HG03135 (cell line): ENCODE measurements at regions not wholly inside any gene's neighbourhood (a gene's known extent, or its start where the extent isn't known, plus 50 kb on each side); places are given as distances from the start of the nearest gene placed in this dataset.

ENCODE experiments used
- ATAC-seq: cut with Tn5 transposase; IDR thresholded peaks from one replicate; pipeline ENCODE4 v1.9.1; 2021; ENCODE audit warnings: mild to moderate bottlenecking, moderate library complexity; ENCODE audit not compliant: unreplicated experiment

- no peak for ATAC-seq
Observed at GRCh38 chr16:87185983-87186382, 131.2 kb downstream of the C16orf95 start.

GRCh38 chr16:87186446-87186845, 130.7 kb downstream of the C16orf95 start:
- no peak for ATAC-seq

- no peak for ATAC-seq
Observed at GRCh38 chr16:87186876-87187533, 130.2 kb downstream of the C16orf95 start.

DNA sequence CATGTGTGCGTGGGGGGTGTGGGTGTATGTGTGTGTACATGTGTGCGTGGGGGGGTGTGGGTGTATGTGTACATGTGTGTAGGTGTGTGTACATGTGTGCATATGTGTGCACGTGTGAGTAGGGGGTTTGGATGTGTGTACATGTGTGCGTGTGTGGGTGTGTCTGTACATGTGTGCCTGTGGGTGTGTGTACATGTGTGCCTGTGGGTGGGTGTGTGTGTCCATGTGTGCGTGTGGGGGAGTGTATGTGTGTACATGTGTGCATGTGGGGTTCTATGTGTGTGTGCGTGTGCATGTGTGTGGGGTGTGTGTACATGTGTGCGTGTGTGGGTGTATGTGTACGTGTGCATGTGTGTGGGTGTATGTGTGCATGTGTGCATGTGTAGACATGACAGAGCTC, 129.1 kb downstream of the C16orf95 start:
- no peak for ATAC-seq

DNA sequence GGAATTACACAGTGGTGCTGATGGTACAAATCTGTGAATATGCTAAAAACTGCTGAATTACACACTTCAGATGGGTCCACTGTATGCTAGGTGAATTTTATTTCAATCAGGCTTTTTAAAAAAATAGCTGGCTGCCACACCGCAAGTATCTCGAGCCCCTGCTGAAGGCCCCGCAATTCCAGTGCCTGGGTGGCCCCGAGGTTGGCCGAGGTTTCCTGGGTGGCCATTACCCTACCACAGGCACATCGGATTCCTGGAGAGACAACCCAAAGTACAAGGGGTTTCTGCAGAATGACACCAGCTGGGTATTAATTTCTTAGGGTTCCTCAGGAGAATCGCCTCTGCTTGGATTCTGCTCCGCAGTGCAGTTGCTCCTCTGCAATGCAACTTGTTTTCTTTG, 127.8 kb downstream of the C16orf95 start:
- no peak for ATAC-seq

DNA sequence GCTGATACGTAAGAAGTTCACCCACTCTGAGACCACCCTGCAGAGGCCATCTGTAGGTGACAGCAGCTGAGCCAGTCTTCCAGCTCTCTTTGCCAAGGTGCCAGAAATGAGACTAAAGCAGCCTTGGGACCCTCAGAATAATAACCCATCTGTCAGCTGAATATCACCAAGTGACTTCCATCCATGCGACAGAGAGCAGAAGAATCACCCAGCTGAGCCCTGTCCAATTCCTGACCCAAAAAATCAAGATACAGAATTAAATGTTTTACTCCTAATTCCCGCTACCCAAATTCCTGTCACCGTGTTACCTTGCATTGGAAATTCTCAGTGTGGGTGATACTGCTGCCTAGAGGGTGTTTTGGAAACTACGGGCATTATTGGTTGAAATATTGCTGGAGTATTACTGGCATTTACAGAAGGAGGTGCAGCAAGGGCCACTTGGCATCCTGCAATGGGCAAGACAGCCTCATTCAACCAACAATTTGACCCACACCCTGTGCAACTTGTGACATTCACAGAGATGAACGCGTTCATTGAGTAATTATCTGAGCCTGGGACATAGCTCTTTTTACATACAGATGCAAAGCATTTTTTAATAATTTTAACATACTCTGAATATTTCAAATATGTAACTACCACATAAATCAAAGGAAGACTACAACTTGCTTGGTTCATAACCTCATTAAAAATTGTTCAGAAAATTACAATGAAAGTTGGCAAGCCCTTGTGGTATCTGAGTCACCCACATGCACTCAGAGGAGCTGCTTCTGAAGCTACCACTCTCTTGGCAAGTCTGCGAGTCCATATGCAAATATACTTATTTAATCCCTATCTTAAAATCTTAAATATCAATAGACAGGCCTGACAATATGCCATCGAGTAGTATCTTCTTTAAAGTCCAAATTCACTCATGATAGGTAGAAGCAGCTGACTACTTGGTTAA, 126.6 kb downstream of the C16orf95 start:
- ATAC-seq, result no peak

DNA sequence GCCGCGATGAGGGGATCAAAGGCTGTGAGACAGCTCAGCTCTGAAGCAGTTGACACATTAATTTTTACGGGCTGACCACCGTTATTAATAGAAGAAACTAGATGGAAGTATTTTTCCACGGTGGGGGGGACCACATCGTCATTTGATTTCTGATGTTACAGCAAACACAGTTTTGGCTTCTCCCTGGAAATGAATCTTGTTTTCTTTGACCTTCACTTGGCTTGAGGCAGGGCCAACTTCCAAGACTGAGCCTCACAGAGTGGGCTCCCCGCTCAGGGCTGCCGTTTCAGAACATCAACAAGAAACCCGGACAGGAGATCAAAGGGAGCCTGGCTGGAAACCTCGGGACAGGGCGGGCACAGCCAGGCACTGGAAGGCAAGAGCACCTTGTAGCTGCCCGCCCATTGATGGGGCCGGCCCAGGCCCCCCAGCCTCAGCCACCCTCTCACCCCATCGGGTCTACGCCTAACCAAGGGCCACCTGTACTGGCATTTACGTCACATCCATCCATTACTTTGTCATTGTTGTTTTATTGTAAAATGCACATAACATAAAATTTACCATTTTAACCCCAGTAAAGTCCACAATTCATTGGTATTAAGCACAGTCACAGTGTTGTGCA, 124.6 kb downstream of the C16orf95 start:
- ATAC-seq, result no peak

GRCh38 chr16:87194172-87194571, 123.0 kb downstream of the C16orf95 start:
- no peak for ATAC-seq

DNA sequence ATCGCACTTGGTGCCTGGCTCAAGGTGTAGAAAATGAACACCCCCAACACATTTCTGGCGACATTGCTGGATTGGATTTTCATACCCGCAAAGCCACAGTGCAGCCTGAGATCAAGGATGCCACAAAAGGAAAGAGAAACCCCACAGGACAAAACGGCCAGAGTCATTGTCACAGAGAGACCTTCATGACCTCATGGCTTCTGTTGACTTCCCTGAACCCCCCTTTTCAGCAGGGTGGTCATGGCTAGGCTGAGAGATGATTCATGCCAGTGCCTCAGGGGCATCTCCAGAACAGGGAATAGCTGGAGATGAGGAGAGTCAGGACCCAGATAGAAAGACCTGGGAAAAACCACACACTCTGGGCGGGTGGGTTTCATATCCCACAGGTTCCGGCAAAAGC, 122.0 kb downstream of the C16orf95 start:
- ATAC-seq, result no peak

GRCh38 chr16:87196231-87196630, 121.0 kb downstream of the C16orf95 start:
- no peak for ATAC-seq

DNA sequence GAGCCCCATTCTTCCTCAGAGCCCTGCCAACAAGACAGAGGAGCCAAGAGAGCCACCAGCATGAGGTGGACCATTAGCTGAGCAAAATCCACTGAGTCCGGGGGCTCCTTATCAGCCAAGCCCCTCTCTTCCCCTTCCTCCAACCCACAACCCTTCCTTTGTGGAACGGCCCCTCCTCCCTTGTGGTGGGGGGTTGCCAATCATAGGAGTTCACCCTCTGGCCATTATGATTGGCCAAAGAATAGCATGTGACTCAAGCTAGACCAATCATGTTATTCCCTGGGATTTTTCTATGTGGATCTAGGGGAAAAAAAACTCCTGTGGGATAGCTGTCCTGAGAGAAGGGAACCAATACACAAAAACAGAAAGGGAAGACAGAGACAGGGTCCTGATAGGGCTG, 120.5 kb downstream of the C16orf95 start:
- no peak for ATAC-seq

- ATAC-seq, result no peak
Observed at GRCh38 chr16:87198328-87198832, 118.8 kb downstream of the C16orf95 start.

DNA sequence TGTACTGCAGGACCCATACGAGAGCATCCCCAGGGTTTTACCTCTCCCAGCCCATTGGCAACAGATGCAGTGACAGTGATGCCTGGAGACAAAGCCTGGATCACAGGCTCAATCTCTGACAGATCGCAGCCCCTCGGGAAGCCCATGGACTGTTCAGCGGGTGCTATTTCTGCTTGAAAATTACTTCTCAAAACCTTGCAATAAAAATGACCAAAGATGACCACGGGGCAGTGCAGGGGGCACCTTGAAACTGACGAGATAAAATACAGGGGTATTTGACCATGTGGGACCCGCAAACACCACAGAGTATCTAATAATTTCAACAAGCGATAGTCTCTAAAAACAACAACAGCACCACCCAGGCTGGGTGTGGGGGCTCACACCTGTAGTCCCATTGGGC, 118.3 kb downstream of the C16orf95 start:
- no peak for ATAC-seq

- ATAC-seq, result no peak
Observed at GRCh38 chr16:87199379-87199778, 117.8 kb downstream of the C16orf95 start.

GRCh38 chr16:87199901-87200300, 117.3 kb downstream of the C16orf95 start:
- no peak for ATAC-seq

DNA sequence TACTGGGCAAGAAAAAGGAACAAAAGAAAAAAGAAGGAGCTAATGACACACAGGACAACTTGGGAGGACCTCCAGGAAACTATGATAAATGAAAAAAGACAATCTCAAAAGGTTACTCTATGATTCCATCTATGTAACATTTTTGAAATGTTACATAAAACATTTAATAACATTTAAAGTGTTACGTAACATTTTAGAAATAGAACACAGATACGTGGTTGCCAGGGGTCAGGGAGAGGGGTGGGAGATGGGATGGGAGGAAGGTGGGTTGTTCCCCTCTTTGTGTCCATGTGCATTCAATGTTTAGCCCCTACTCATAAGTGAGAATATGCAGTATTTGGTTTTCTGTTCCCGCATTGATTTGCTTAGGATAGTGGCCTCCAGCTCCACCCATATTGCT, 116.6 kb downstream of the C16orf95 start:
- no peak for ATAC-seq

DNA sequence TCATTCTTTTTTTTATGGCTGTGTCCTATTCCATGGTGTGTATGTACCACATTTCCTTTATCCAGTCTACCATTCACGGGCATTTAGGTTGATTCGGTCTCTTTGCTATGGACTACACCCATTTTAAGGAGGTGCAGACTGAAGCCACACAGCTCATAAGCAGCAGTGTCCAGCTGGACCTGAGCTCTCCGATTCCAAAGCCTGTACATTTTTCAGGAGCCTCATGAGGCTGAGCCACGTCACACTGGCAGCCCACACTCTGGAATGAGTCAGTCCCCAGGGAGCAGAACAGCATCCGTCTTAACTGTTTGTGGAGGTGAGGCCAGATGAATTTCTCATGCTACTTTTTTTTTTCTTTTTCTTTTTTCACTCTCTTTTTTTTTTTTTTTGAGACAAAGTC, 116.1 kb downstream of the C16orf95 start:
- ATAC-seq, result no peak

- ATAC-seq, result no peak
Observed at GRCh38 chr16:87201790-87202189, 115.4 kb downstream of the C16orf95 start.

DNA sequence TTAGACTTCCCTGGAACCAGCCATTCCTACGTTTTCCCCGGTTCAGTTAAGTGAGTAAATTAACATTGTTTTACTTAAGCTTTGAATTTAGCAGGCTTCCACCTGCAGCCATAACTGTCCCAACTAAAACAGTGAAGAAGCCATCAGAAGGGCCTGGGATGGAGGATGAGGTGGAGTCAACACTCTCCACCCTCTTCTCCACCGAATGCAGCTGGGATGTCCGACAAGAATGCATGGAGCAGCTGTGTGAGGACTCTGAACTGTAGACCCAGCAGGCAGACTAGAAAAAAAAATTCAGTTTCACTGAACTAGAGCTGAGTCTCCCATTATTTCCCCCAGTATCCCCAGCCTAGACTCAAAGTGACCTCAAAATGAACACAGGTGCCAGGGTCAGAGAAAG, 114.8 kb downstream of the C16orf95 start:
- no peak for ATAC-seq

DNA sequence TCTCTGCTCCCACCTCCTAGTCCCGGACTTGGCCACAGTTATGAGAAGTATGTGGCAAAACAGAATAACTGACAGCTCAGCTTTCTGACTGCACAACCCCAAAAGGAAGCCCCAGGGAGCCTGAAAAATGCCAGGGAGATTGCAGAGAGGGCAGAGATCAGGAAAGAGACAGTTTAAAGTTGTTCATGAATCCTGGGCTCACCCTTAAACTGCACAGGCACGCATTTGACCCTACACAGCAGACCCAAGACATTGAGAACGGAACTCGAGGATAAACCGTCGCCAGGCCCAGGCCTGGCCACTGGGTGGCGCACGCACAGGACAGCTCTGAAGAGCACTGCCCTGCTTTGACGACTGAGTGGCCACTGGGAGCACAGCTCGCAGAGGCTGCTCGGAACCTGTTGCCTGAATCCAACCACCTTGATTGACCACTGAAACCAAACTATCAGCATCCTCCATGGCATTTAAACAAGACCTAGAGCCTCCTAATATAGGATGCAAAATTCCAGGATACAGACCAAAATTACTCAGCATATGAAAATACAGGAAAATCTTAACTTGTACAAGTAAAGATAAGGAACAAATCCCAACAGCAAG, 114.0 kb downstream of the C16orf95 start:
- no peak for ATAC-seq
